GM21723 (cell line): ENCODE measurements at regions not wholly inside any gene's neighbourhood (a gene's known extent, or its start where the extent isn't known, plus 50 kb on each side); places are given as distances from the start of the nearest gene placed in this dataset.
"Not testable (repeated sequence)": the region's sequence is repeated elsewhere in the genome, so short reads cannot be mapped to it uniquely, and the experiment has no call there.

Experiments used
- ATAC-seq: cut with Tn5 transposase; IDR thresholded peaks from one replicate; pipeline ENCODE4 v1.9.1; 2021; ENCODE audit warnings: mild to moderate bottlenecking, moderate library complexity; ENCODE audit not compliant: unreplicated experiment

- no peak for ATAC-seq
Measured at GRCh38 chr7:120123528-120123927, 149.4 kb upstream of the KCND2 start.

DNA sequence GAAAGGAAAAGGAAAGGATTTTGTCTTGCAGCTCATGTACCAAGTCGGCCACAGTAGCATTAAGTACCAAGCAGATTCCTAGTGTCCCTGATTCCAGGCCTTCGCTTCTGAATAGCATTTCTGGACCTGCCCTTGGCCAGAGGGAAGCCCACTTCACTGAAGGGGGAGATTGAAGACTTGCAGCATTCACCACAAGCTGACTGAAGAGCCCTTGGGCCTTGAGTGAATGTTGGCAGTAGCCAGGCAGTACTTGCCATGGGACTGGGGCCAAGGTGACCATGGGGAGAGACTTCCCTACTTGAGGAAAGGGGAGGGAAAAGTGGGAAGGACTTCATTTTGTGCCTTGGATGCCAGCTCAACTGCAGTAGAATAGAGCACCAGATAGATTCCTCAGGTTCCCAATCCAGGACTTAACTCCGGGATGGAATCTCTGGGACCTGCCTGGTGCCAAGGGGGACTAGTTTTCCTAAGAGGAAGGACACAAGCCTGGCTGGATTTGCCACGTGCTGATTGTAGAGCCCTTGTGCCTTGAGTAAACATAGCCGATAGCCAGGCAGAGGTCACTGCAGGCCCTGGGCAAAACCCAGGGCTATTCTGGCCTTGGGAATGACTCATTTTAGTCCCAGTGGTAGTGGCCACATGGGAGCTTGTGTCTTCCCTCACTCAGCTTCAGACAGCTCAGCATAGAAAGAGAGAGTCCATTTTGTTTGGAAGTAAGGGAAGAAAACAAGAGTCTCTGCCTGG is 141.7 kb upstream of the KCND2 start:
- no peak for ATAC-seq

GRCh38 chr7:120138497-120138896 is 134.5 kb upstream of the KCND2 start:
- no peak for ATAC-seq

GRCh38 chr7:120156476-120156875 is 116.5 kb upstream of the KCND2 start:
- ATAC-seq, result no peak

DNA sequence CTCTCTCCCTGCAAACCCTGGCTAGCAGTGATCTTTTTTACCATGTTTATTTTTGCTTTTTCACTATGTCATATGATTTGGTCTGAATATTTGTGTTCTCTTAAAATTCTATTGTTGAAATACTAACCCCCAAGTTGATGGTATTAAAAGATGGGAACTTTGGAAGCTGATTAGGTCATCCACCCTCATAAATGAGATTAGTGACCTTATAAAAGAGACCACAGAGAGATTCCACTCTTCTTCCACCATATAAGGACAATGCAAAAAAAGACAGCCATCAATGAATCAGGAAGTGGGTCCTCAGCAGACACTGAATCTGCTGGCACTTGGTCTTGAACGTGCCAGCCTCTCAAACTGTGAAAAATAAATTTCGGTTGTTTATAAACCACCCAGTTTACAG is 112.8 kb upstream of the KCND2 start:
- no peak for ATAC-seq

DNA sequence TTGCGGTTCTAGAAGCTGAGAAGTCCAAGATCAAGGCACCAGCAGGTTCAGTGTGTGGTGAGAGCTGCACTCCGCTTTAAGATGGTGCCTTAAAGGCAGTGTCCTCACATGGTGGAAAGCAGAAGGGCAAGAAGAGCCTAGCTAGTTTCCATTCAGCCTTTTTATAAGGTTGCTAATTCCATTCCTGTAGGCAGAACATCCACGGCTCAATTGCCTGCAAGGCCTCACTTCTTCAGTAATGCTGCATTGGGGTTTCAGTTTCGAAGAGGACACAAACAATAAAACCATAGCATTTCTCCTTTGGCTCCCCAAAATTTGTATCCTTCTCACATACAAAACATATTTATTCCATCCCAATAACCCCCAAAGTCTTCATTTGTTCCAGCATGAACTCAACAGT is 109.5 kb upstream of the KCND2 start:
- no peak for ATAC-seq

DNA sequence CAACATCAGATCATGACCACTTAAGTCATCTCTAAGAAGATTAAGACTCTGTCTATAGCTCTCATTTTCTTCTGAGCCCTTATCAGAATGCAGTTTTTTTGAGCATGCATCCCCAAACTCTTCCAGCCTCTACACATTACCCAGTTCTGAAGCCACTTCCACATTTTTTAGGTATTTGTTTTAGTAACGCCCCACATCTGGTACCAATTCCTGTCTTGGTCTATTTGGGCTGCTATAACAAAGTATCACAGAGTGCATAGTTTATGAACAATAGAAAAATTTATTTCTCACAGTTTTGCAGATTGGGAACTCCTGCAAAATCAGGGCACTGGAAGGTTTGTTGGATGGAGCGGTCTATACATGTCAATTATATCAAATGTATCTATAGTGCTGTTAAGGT is 107.7 kb upstream of the KCND2 start:
- ATAC-seq, result no peak

- ATAC-seq, result no peak
Measured at GRCh38 chr7:120168066-120168465, 104.9 kb upstream of the KCND2 start.

- no peak for ATAC-seq
Measured at GRCh38 chr7:120169996-120170783, 102.8 kb upstream of the KCND2 start.

- no peak for ATAC-seq
Measured at GRCh38 chr7:120170834-120171233, 102.1 kb upstream of the KCND2 start.

GRCh38 chr7:120171406-120171805 is 101.6 kb upstream of the KCND2 start:
- ATAC-seq, result no peak

DNA sequence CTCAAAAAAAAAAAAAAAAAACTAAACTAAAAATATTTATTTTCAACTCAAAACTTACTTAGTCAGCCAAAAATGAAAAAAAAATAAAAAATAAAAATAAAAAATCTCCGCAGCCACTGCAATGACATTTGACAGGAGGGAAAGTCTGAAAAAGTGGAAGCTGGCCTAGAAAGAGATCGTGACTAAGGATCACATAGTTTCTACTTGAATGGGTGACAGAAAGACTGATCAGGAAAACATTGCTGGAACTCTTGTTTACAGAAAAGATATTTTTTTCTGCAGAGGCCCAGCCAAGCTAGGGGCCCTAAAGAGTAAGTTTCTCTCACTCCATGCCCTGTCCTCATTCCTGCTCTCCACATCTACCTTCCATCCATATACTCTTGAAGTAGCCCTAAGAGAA is 92.8 kb upstream of the KCND2 start:
- ATAC-seq, result no peak

DNA sequence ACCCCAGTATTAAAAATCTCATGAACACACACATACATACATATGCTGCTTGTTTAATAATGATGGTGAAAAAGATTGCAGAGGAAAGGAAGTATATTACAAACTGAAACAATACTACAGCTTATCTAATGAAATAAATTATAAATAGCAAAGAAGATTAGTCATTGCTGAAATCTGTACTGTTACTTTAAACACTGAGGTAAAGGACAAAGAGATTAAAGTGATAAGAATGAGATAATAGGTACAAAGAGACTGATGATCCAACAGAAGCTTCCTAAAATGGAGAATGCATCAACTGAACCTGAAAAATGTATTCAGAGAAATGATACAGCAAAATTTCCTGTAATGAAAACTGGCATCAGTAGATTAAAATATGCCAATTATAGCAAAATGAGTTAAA is 91.5 kb upstream of the KCND2 start:
- no peak for ATAC-seq

- no peak for ATAC-seq
Measured at GRCh38 chr7:120184866-120185265, 88.1 kb upstream of the KCND2 start.

DNA sequence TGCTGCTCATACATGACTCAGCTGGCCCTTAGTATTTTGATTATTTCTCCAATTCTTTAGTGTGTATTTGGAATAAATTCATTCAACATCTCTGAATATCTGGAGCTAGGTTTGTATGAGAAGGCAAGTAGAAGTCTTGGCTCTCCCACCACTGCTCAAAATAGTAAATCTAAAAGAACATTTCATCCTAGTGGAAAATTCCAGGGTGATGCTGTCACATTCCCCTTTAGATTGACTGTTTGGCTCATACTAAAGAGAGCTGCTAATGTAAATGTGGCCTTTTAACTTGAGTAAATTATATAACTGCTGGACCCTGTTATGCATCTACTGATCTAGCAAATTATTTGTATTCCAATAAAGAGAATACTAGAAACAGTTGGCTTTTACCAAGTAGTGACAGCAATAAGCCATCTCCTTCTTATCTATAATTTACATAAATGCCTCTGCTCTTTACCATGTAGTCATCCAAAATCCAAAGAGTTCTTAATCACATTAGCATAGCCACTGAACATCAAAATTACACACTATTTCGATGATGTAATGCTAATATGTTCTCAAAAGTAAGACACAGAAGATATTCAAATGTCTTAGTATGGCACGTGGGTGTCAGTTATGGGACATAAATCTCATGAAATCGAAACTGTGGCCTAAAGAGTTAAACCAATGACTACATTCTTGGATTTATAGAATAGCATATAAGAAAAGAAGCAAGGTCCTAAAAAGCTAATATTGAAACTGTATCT is 86.9 kb upstream of the KCND2 start:
- no peak for ATAC-seq

GRCh38 chr7:120186688-120187087 is 86.3 kb upstream of the KCND2 start:
- no peak for ATAC-seq

DNA sequence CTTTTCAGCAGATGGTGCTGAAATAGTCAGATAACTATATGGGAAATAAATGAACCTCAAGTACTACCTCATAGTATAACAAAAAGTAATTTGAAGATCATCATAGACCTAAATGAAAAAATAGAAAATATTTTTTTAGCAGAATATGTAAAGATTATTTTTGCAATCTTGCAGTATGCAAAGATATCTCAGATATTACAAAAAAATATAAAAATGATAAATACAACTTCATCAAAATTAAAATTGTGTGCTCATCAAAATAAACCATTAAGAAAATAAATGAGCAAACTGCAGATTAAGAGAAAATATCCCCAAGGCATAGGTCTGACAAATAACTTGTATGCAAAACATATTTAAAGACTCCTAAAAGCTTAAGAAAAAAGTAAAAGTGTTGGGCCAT is 83.4 kb upstream of the KCND2 start:
- ATAC-seq, result no peak

DNA sequence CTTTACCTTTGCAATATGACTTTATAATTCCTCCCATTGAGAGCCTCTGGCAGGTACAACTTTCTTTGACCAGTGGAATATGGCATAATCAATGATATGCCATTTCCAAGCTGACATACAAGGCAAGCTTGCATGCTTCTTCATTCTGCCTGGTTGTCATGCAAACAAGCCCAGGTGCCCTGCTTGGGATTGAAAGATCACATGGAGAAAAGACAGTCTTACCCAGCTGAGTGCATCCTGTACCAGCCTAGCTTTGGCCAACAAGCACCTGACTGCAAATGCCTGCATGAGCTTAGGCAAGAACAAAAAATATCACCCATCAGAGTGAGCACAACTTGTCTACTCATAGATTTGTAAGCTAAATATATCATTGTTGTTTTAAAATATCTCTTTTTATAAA is 82.9 kb upstream of the KCND2 start:
- ATAC-seq, result no peak

GRCh38 chr7:120190566-120190965 is 82.4 kb upstream of the KCND2 start:
- no peak for ATAC-seq

GRCh38 chr7:120191423-120191822 is 81.6 kb upstream of the KCND2 start:
- ATAC-seq, result not testable (repeated sequence)

- ATAC-seq, result no peak
Measured at GRCh38 chr7:120201290-120201689, 71.7 kb upstream of the KCND2 start.

DNA sequence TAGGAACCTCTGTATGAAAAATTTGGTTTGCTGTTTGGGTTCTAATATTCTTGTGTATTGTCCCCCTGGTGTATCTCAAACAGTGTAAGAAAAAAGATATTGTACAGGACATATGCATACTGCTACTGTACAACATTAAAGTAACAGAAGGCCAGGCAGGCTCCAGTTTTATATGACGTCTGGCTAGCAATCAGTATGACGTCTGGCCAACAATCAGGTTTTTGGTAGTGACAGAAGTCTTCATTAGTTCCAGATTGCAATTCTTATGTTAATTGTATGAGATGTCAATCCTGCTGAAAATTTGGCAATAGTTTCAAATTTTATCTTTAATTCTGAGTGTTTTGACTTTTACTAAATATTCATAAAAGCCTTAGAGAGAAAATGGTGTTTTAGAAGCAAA is 67.9 kb upstream of the KCND2 start:
- ATAC-seq, result no peak
